ENCODE measurements at regions not wholly inside any gene's neighbourhood (a gene's known extent, or its start where the extent isn't known, plus 50 kb on each side); places are given as distances from the start of the nearest gene placed in this dataset.

- no peak for TF ChIP-seq CTCF (IDR thresholded peaks at IDR 0.05; ENCODE audit: insufficient read depth, low read length, poor library complexity, severe bottlenecking)
- TF ChIP-seq EZH2phosphoT487 (conservative IDR thresholded peaks at IDR 0.05; ENCODE audit: low read length), result no peak
Observed at GRCh38 chr7:136210079-136210478, 232.9 kb upstream of the MTPN start.
